Activated CD4-positive, alpha-beta memory T cell treated with anti-CD3 and anti-CD28 coated beads for 36 hours (primary cell): ENCODE measurements at regions not wholly inside any gene's neighbourhood (a gene's known extent, or its start where the extent isn't known, plus 50 kb on each side); places are given as distances from the start of the nearest gene placed in this dataset.
"Not testable (repeated sequence)": the region's sequence is repeated elsewhere in the genome, so short reads cannot be mapped to it uniquely, and the experiment has no call there.

Source experiments
- CTCF ChIA-PET: fragments of 350-600 bp; sonication (Branson Sonifier 250); formaldehyde crosslinking; loops from one replicate; lab custom pipeline; 2021; ENCODE audit warnings: antibody characterized with exemption, inconsistent platforms; lab: Charles Lee
- POLR2A ChIA-PET: fragments of 350-600 bp; sonication (Branson Sonifier 250); formaldehyde crosslinking; loops from one replicate; lab custom pipeline; 2021; ENCODE audit warnings: antibody characterized with exemption; lab: Charles Lee
- DNase-seq: peaks from one replicate; pipeline ENCODE4 v3.0.0-alpha.2; 2020
- H3K27ac Mint-ChIP-seq: one replicate; pipeline ENCODE4 v1.8.0; 2021; ENCODE audit warnings: mixed read lengths
- H3K27me3 Mint-ChIP-seq: one replicate; pipeline ENCODE4 v1.8.0; 2021; ENCODE audit warnings: mixed read lengths
- H3K36me3 Mint-ChIP-seq: one replicate; pipeline ENCODE4 v1.8.0; 2021; ENCODE audit warnings: mixed read lengths
- H3K4me1 Mint-ChIP-seq: one replicate; pipeline ENCODE4 v1.8.0; 2021; ENCODE audit warnings: low read depth, mixed read lengths
- H3K4me3 Mint-ChIP-seq: one replicate; pipeline ENCODE4 v1.8.0; 2021; ENCODE audit warnings: mild to moderate bottlenecking, mixed read lengths
- H3K9me3 Mint-ChIP-seq: one replicate; pipeline ENCODE4 v1.8.0; 2021; ENCODE audit warnings: mixed read lengths
- intact Hi-C: fragments of 100-400 bp; cut with micrococcal nuclease; formaldehyde crosslinking; loops from one replicate; pipeline ENCODE4 v1.15.1; 2023

DNA sequence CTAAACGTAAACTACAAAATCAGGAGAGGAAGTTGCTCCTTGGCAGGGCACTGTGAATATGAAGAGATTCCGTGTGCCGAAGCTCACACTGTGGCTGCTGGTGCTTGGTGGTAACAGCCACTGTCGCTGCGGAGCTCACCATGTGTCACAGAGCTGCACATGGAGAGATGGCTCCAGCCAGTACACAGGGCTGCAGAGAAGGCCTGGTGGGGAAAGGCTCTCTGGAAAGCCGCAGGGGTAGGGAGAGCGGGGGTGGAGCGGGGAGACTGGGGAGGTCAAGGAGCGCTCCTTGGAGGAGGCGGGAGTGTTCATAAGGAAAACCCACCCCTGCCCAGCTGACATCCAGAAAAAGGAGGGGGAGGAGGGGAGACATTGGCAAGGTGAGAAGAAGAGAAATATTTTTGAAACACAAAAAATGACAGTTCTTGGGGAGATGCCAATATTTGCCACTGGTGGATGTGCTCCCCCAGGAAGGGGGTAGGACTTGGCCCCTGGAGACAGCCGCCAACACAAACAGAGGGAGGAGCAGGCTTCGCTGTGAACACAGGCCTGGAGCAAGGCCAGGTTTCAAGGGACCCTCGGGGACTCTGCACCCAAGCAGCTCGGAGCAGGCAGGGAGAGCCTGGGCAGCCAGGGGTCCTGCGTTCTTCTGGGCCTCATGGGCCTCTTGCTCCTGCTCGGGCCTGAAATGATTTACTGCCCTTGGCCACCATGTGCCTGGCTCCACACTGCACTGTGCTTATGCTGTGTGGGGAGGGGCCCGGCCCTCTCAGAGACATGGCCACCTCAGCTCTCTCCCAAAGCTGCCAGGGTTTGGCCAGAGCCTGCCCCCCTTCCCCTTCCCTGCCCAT is 102.6 kb upstream of the GLI2 start:
- ChIA-PET CTCF (no interaction called here), POLR2A (no interaction called here)
- Mint-ChIP-seq H3K27me3 (peaks cover 2% of the 10 kb centered on the region), H3K4me3 (no peak overlapping the region), H3K36me3 (no peaks in the 10 kb centered on the region), H3K27ac (no peak overlapping the region), H3K4me1 (no peaks in the 10 kb centered on the region), H3K9me3 (no peaks in the 10 kb centered on the region)
- no peak for DNase-seq
- intact Hi-C loops, result no loop called here

DNA sequence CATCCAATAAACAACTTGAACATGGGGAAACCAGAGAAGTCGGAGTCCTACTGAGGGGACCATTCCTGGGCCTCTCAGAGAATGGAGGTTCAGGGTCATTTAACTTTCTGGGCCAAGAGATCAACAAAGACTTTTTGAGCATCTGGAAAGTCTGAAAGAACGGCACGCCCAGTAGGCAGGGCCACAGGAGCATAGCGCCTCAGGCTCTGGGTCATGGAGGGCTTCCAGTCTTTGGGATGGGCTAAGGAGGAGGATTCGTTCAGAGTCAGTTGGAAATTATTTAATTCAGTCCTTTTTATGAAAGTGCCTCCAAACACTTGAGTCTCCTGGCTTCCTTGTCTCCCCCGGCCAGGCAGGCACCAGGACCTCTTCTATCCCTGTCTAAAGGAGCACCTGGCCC is 101.1 kb upstream of the GLI2 start:
- H3K36me3 Mint-ChIP-seq, result no peaks in the 10 kb centered on the region
- ChIA-PET POLR2A (no interaction called here), CTCF (interaction anchor here (1.0 kb wide), 1 partner anchor 41 kb away, joined by 3 read pairs; no protein-coding TSS in a partner anchor)
- no peaks in the 10 kb centered on the region for H3K4me1 Mint-ChIP-seq
- no peak overlapping the region for H3K4me3 Mint-ChIP-seq
- no peak for DNase-seq
- no peak overlapping the region for H3K27ac Mint-ChIP-seq
- peaks cover 2% of the 10 kb centered on the region for H3K27me3 Mint-ChIP-seq
- intact Hi-C loops, result no loop called here
- H3K9me3 Mint-ChIP-seq, result no peaks in the 10 kb centered on the region

DNA sequence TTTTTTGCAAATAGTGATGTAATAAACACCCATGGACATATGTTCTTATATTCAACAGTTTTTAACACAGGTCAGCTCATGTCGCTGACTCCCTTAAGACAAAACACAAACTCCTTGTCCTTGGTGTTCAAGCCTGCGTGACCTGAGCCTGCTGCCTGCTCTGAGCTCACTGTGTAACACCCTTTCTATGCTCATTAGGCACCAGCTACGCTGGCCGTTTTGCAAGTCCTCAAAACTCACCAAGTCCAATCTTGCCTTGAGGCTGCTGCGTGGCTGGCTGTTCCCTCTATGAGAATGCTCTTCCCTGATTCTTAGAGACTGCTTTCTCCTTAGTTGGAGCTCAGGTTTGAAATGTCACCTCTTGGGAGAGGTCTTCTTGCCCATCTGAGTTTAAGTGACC is 100.5 kb upstream of the GLI2 start:
- no peak for DNase-seq
- ChIA-PET CTCF (interaction anchor here (1.0 kb wide), 1 partner anchor 40 kb away, joined by 3 read pairs; no protein-coding TSS in a partner anchor), POLR2A (no interaction called here)
- Mint-ChIP-seq H3K36me3 (no peaks in the 10 kb centered on the region), H3K27me3 (peaks cover 2% of the 10 kb centered on the region), H3K4me1 (no peaks in the 10 kb centered on the region), H3K27ac (no peak overlapping the region), H3K4me3 (no peak overlapping the region), H3K9me3 (no peaks in the 10 kb centered on the region)
- intact Hi-C loops, result no loop called here

DNA sequence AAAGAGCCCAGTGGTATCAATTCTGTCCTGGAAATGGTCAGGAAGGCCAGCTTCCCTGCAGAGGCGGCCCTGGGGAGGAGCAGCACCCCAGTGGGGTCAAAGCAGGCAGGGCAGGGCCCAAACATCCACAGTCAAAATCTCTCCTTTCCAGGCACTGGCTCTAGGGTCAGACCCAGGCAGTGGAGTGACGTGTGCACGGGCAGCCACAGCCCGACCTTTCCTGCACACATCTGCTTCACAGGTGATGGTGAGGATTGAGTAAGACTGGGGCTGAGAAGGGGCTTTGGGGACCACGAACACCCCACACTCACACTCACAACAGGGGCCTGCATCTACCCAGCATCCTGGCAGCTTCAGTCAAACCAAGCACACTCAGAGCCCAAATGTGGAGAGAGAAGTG is 97.8 kb upstream of the GLI2 start:
- ChIA-PET CTCF (interaction anchor here (0.6 to 0.8 kb wide), 2 partner anchors 40 to 290 kb away, joined by 3 read pairs; no protein-coding TSS in a partner anchor), POLR2A (no interaction called here)
- no peak for DNase-seq
- Mint-ChIP-seq H3K9me3 (no peaks in the 10 kb centered on the region), H3K27me3 (peaks cover 2% of the 10 kb centered on the region), H3K4me1 (no peaks in the 10 kb centered on the region), H3K36me3 (no peaks in the 10 kb centered on the region), H3K4me3 (no peak overlapping the region), H3K27ac (no peak overlapping the region)
- intact Hi-C loops, result no loop called here

DNA sequence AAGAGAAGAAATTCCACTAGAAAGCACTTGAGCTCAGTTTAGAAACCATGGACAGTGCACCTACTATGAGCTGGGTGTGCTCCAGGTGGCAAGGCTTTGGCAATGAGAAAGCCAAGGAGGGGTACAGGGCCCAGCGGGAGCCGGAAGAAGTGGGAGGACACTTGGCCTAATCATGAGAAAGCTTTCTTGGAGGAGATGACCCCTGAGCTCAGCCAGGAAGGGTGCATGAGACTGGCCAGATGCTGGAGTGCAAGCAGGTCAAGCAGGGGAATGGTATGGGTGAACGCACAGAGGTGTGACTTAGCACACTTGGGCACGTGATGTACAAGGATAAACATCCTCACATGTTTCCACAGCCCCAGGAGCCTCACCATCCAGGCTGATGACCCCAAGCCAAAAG is 97.2 kb upstream of the GLI2 start:
- H3K9me3 Mint-ChIP-seq, result no peaks in the 10 kb centered on the region
- ChIA-PET CTCF (no interaction called here), POLR2A (no interaction called here)
- no peak for DNase-seq
- H3K36me3 Mint-ChIP-seq, result no peaks in the 10 kb centered on the region
- peaks cover 2% of the 10 kb centered on the region for H3K27me3 Mint-ChIP-seq
- no peaks in the 10 kb centered on the region for H3K4me1 Mint-ChIP-seq
- intact Hi-C loops, result no loop called here
- no peak overlapping the region for H3K4me3 Mint-ChIP-seq
- no peak overlapping the region for H3K27ac Mint-ChIP-seq

DNA sequence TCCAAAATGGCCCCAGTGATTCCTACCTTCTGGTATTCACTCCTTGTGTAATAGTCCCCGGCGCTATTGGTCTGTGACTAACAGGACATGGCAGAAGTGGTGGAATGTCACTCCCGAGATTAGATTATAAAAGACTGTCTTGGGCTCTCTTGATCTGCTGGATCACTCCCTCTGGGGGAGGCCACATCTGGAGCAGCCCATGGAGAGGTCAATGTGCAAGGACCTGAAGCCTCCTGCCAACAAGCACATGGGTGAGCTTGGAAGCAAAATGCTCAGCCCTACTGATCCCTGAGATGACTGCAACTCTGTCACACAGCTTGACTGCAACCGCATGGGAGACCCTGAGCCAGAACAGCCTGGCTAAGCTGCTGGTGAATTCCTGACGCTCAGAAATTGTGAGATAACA is 94.3 kb upstream of the GLI2 start:
- Mint-ChIP-seq H3K4me3 (no peak overlapping the region), H3K4me1 (no peaks in the 10 kb centered on the region), H3K9me3 (no peaks in the 10 kb centered on the region), H3K36me3 (no peaks in the 10 kb centered on the region), H3K27me3 (peaks cover 2% of the 10 kb centered on the region), H3K27ac (no peak overlapping the region)
- intact Hi-C loops, result no loop called here
- ChIA-PET CTCF (no interaction called here), POLR2A (no interaction called here)
- DNase-seq, result no peak

DNA sequence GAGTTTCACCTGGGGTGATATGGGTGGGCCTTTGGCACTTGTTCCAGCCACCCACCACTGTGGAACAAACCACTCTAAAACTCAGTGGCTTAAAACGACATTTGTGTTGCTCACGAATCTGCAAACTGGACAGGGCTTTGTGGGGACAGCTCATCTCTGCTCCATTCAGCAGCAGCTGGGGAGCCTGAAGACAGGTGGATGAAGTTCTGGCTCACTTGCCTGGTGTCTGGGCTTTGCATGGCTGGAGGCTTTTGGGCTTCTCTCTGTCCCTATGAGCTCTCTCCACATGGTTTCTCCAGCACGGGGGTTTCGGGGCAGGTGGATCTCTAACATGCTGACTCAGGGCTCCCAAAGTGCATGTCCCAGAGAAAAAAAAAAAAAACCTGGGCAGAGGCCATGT is 93.0 kb upstream of the GLI2 start:
- no peaks in the 10 kb centered on the region for H3K36me3 Mint-ChIP-seq
- no peaks in the 10 kb centered on the region for H3K27me3 Mint-ChIP-seq
- H3K9me3 Mint-ChIP-seq, result no peaks in the 10 kb centered on the region

DNA sequence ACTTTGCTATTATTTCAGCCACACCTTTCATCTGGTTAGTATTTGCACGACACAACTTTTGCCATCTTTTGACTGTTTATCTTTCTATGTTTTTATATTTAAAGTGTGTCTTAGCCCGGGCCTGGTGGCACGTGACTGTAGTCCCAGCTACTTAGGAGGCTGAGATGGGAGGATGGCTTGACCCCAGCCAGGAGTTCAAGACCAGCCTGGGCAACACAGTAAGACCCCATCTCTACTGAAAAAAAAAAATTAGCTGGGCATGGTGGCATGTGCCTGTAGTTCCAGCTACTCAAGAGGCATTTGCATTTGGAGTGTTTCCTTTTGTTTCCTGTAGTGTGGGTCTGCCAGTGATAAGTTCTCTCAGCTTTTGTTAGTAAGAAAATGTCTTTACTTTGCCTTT is 88.7 kb upstream of the GLI2 start:
- H3K4me1 Mint-ChIP-seq, result no peaks in the 10 kb centered on the region
- POLR2A ChIA-PET, result no interaction called here
- H3K27ac Mint-ChIP-seq, result no peak overlapping the region
- peaks cover 22% of the 10 kb centered on the region for H3K9me3 Mint-ChIP-seq
- DNase-seq, result no peak
- intact Hi-C loops, result no loop called here
- CTCF ChIA-PET, result no interaction called here
- no peaks in the 10 kb centered on the region for H3K27me3 Mint-ChIP-seq
- no peaks in the 10 kb centered on the region for H3K36me3 Mint-ChIP-seq
- H3K4me3 Mint-ChIP-seq, result no peak overlapping the region

More for the DNA sequence above, 93.0 kb upstream of the GLI2 start:
- POLR2A ChIA-PET, result no interaction called here
- no peak overlapping the region for H3K27ac Mint-ChIP-seq
- no peak overlapping the region for H3K4me3 Mint-ChIP-seq
- intact Hi-C loops, result no loop called here
- no peaks in the 10 kb centered on the region for H3K4me1 Mint-ChIP-seq
- DNase-seq, result no peak
- CTCF ChIA-PET, result interaction anchor here (1.3 kb wide), 1 partner anchor 38 kb away, joined by 4 read pairs; no protein-coding TSS in a partner anchor

DNA sequence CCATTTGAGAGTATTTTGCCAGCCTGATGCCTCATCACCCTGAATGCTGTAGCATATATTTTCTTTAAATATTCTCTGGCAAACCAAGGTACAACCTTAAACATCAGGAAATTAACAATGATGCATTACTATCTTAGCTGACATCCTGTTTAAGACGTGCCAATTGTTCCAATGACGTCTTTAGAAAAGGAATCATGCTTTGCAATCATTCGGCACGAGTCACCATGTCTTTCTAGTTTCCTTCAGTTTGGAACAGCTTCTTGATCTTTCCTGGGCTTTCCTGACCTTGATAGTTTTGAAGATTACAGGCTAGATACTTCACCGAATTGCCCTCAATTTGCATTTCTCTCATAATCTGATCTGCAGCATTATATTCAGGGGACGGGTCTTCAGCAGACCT is 88.2 kb upstream of the GLI2 start:
- Mint-ChIP-seq H3K36me3 (no peaks in the 10 kb centered on the region), H3K27me3 (no peaks in the 10 kb centered on the region), H3K27ac (no peak overlapping the region), H3K4me1 (no peaks in the 10 kb centered on the region), H3K4me3 (no peak overlapping the region), H3K9me3 (peaks cover 22% of the 10 kb centered on the region)
- intact Hi-C loops, result no loop called here
- ChIA-PET POLR2A (no interaction called here), CTCF (no interaction called here)
- no peak for DNase-seq

DNA sequence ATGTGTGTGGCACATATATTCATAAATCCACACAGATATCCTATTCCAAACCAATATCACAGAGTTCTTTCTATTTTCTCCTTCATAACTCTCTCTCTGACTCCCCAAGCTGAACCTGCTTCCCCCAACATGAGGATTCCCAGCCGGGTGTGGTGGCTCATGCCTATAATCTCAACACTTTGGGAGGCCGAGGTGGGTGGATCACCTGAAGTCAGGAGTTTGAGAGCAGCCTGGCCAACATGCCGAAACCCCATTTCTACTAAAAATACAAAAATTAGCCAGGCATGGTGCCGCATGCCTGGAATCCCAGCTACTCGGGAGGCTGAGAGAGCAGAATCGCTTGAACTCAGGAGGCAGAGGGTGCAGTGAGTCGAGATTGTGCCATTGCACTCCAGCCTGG is 86.3 kb upstream of the GLI2 start:
- H3K36me3 Mint-ChIP-seq, H3K27ac Mint-ChIP-seq, intact Hi-C loops, CTCF ChIA-PET, H3K4me3 Mint-ChIP-seq, DNase-seq, POLR2A ChIA-PET, H3K4me1 Mint-ChIP-seq: not testable (repeated sequence)
- Mint-ChIP-seq H3K27me3 (peaks cover 12% of the 10 kb centered on the region), H3K9me3 (peaks cover 22% of the 10 kb centered on the region)

DNA sequence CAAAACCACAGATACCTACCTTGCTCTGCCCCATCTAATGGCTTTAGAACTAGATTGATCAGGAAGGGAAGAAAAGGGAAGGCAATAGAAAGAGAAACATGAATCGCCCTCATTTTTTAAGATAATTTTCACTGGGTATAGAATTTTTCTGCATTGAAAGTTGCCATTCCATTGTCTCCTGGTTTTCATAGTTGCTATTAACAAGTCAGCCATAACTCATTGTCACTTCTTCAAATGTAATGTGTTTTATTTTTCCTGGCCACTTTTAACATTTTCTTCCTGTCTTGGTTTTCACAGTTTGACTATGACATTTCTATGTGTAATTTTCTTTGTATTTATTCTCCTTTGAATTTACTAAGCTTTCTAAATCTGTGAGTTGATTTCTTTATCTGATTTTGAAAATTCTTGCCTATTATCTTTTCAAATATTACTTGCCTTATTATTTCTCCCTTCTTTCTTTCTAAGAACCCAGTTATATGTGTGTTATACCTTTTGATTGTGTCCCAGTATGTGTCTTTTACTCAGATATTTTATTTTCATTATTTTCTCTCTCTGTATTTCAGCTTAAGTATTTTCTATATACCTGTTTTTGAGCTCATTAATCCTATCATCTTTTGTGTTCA is 85.5 kb upstream of the GLI2 start:
- POLR2A ChIA-PET, result no interaction called here
- DNase-seq, result no peak
- no peak overlapping the region for H3K27ac Mint-ChIP-seq
- CTCF ChIA-PET, result no interaction called here
- no peak overlapping the region for H3K4me3 Mint-ChIP-seq
- peaks cover 22% of the 10 kb centered on the region for H3K9me3 Mint-ChIP-seq
- no peaks in the 10 kb centered on the region for H3K4me1 Mint-ChIP-seq
- no peaks in the 10 kb centered on the region for H3K36me3 Mint-ChIP-seq
- H3K27me3 Mint-ChIP-seq, result peaks cover 14% of the 10 kb centered on the region
- intact Hi-C loops, result no loop called here

DNA sequence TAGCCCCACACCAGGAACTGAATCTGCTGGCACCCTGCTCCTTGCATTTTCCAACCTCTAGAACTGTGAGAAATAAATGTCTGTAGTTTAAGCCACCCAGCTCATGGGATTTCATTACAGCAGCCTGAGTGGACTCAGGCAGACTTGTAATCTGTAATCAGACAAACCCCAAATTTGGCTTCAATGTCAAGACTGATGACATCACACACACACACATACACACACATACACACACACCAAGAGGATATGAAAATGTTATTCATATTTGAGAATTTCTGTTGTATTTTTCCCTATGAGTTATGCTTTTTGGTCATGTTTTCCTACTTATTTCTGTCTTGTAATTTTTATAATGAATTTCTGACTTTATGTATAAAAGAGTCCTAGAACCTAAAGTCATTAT is 83.8 kb upstream of the GLI2 start:
- Mint-ChIP-seq H3K9me3 (peaks cover 22% of the 10 kb centered on the region), H3K27me3 (peaks cover 18% of the 10 kb centered on the region), H3K4me1 (no peaks in the 10 kb centered on the region), H3K27ac (no peak overlapping the region), H3K4me3 (no peak overlapping the region), H3K36me3 (no peaks in the 10 kb centered on the region)
- ChIA-PET POLR2A (no interaction called here), CTCF (no interaction called here)
- intact Hi-C loops, result no loop called here
- no peak for DNase-seq

DNA sequence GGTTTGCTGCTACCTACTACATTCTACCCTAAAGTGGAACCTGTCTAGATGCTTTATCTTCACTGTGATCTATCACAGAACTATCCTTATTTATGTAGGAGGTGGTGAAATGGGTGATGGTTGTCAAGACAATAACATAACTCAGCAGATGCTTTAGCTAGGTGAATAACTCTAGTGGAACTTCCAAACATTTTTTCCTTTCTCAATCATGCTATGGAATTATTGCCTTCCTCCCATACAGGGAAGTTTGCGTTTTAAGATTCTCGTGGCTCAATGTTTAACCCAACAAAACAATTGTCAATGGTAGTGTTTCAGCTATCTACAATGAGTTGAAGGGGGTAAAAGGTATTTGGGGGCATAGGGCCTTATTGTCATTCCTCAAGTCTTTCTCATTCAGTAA is 82.6 kb upstream of the GLI2 start:
- POLR2A ChIA-PET, result no interaction called here
- H3K36me3 Mint-ChIP-seq, result no peaks in the 10 kb centered on the region
- CTCF ChIA-PET, result no interaction called here

More for the DNA sequence above, 82.6 kb upstream of the GLI2 start:
- H3K27ac Mint-ChIP-seq, result no peak overlapping the region
- no peaks in the 10 kb centered on the region for H3K4me1 Mint-ChIP-seq
- H3K27me3 Mint-ChIP-seq, result peaks cover 21% of the 10 kb centered on the region
- peaks cover 22% of the 10 kb centered on the region for H3K9me3 Mint-ChIP-seq
- no peak overlapping the region for H3K4me3 Mint-ChIP-seq
- intact Hi-C loops, result no loop called here
- DNase-seq, result no peak
